ENCODE measurements at regions not wholly inside any gene's neighbourhood (a gene's known extent, or its start where the extent isn't known, plus 50 kb on each side); places are given as distances from the start of the nearest gene placed in this dataset.
"Not testable (repeated sequence)": the region's sequence is repeated elsewhere in the genome, so short reads cannot be mapped to it uniquely, and the experiment has no call there.

DNA sequence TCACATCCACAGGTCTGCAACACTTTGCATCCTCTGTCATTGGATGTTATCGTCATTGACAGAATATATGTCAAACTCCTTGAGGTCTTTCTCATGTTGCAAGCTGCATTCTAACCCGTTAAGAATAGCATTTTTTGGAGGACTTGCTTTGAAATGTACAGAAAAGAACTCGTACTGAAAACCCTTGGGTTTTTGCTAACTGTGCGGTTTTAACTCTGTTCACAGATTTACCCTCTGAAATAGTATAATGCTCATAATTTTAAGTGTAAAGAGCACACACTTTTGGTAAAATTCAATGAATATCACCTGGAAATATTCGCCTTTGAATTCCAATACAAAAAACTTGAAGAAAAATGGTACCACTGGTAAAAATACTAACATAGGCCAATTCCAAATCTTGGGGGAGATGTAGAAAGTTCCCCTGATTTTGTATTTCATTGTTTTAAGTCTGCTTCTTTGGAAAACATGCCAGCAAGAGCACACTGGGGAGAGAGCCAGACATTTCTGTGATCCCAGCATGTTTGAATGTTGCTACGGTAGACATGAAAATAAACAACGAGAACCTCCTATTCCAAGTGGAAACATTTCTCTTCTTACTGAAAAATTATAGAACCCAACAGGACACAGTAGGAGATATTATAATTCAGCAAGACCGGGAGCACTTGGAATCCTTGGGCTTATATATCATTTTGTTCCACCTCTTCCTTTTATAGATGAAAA, 446.0 kb downstream of the AEBP2 start:
- DNase-seq = no peak

DNA sequence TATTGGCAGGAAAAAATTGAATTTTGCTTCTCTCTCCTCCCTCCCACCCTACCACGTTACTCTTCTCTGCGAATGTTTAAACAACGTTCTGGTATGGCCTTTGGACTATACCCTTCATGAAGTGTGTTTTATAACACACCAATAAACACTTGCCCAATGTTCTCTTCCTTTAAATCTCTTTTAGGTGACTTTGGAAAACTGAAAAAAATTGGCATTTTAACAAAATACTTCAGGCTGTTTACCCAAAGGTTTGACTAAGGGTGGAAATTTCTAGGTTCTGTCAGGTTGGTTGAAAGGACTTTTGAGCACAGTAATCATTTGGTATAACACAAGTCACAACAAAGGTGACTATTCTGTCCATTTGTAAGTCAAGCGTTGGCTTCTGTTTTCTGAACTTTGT, 446.8 kb downstream of the AEBP2 start:
- no peak for DNase-seq

DNA sequence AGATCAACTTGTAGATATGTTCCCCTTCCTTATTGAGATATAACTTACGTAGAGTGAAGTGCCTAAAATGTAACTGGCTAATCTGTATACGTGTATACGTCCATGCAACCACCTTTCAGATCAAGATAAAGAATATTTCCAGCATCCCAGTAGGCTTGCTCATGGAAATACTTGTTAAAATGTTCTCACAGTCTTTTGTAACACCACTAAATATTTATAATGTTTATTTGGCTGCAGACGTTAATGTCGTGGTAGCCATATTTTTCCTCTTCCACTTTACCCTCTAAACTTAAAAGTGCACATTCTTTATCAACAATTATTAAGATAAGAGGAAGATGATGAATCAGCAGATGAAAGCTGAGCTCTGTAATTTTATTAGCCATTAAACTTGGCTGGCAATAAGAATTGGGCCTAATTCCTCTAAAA, 447.4 kb downstream of the AEBP2 start:
- no peak for DNase-seq

DNA sequence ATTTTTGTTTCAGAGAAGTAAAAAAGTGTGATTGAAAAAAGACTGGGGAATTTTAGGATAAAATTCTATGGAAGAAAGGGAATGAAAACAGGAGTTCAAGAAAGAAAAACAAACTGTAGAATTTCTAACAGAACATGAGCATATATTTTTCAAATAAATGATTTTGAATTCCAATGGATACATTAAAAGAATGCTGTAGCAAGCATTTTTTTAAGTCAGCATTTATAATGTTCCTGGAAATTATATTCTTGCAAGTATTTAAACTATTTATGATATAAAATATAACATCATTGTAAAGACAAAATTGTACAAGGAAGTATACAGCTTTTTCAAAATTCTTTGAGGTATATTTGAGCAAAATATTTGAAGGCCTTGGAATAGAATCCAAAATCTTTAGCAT, 450.7 kb downstream of the AEBP2 start:
- no peak for DNase-seq

GRCh38 chr12:19891936-19892591, 452.8 kb downstream of the AEBP2 start:
- DNase-seq = no peak

DNA sequence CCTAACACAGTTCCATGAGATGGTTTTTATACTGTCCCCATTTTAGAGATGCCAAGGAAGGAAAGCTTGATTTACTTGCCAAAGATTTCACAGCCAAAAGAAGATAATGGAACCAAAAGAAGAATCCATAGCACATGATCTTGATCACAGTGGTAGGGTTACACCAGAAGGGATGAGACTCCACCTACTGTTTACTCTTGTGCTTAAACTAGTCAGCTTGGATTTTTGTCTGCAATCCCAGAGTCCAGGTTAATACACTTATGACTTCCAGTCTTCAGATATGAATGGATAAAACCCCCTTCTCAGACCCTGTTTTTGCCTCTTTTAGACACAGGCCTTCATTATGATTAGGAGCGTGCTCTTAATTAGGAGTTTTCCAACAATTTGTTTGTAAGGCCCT, 454.2 kb downstream of the AEBP2 start:
- no peak for DNase-seq

DNA sequence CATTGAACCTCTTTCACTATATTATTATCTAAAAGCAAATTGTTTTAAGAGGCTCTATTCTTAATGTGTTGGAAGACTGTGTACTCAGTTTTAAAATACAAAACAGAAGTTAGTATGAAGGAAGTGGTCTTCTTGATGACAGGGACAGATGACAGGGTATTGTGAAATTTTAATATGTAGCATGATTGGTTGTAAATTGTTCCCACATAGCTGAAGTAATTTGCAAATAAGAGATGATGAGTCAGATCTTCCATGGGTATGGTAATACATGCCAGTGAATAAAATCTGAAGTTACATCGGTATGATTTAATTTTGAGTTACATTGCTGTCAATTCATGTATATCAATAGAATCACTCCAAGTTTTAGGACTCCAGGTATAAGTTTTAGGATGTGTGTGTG, 454.8 kb downstream of the AEBP2 start:
- no peak for DNase-seq

DNA sequence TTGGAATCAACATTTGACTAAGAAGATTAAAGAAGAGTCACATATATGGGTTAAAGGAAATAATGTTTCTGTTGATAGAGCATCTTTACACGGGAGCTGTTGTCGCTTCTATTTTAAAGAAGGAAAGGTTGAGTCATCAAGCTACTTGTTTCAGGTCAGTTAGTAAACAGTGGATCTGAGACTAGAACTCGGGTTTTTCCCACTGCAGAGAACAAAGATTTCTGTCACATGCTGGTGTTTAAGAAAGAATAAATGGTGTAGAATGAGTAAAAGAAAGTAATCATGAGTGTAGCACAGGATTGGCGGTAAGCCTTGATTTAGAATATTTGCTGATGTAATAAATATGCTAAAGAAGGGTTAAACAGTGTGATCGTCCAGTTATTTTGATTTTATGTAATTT, 455.5 kb downstream of the AEBP2 start:
- no peak for DNase-seq

DNA sequence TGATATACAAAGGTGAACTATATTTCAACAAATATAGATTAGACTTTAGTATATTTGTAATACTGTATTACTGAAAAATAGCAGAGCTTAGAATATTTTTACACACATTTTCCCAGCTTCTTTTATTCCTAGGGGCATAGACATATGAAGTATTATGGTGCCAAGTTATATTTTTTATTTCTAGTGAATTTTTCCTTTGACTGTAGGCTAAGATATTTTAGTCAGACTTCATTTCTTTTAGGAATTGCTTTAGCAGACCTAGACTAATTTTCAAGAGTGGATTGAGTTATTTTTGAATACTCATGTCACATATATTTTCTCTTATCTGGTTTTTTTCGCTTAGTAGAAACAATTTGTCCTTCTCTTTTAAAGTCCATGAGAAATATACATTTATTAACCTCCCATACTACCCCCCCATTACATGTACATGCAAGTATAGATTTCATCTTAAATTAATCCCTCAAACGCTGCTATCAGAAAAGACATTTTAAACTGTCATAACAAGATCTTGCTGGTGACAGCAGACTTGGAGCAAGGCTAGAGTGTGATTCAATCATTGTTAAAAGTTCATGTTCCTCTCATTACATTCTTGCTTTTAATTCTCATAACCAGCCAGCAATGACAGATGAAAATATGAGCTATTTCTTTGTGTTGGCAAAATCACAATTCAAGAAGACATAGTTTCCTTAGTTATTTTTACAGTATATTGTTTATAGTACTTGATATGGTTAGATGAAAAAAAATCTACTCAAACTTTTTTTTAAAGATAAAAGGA, 456.1 kb downstream of the AEBP2 start:
- no peak for DNase-seq

DNA sequence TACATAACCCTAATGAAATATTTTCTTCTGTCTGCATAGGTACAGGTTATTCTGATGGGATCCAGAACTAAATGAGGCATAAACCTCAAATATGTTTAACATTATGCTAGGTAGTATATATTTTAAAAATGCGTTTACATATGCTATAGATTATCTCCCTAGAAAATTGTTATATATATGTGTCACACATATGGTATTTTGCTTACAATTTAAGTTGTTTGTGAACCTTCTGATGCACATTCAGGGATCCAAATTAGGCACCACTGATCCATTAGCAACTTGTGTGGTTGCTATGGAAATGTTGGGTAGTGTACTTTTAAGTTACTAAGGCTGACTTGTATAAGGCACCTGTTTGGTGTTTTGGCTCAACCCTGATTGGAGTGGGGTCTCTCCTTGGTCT, 456.7 kb downstream of the AEBP2 start:
- DNase-seq = no peak

DNA sequence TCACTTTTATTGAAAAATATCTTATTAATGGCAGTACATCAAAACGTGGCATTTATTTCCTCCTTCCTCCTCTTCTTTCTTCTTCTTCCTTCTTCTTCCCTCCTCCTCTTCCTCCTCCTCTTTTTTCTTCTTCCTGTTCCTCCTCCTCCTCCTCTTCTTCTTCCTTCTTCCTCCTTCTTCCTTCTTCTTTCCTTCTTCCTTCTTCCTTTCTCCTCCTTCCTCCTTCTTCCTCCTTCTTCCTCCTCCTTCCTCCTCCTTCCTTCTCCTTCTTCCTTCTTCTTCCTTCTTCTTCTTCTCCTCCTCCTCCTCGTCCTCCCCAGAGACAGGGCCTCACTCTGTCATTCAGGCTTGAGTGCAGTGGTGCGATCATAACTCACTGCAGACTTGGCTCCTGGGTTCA, 457.2 kb downstream of the AEBP2 start:
- DNase-seq = no peak

GRCh38 chr12:19897900-19898408, 458.7 kb downstream of the AEBP2 start:
- no peak for DNase-seq

DNA sequence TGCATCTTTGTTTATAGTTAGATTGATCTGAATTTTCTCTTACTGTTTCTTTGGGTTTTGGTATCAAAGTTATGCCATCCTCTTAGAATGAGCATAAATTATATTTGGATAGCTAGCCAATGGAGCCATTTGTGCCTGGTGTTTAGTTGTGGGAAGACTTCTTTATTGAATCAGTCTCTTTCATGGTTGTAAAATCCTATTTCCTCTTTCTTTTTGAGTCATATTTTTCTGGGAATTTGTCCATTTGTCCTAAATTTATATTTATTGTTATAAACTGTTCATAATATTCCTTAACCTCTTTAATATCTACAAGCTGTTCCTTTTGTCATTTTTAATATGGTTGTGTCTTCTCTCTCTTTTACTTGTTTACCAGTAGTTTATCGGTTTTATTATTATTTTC, 462.5 kb downstream of the AEBP2 start:
- no peak for DNase-seq

DNA sequence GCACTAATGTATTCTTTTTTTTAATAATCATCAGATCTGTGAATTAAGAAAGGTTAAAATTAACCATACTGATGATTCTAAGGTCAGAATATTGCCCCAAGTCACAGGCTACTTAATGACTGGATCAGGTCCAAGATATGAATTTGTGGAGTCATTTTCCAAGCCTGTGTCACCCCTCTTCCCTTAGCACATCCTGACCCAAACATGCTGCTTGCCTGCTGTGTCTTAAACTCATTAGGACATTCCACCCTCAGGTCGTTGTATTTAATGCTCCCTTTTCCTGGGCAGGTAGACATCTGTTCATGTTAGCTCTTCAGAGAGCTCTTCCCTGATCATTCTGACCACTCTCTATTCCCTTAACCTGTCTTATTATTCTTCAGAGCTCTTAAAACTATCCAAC, 463.5 kb upstream of the PDE3A start:
- no peak for DNase-seq

DNA sequence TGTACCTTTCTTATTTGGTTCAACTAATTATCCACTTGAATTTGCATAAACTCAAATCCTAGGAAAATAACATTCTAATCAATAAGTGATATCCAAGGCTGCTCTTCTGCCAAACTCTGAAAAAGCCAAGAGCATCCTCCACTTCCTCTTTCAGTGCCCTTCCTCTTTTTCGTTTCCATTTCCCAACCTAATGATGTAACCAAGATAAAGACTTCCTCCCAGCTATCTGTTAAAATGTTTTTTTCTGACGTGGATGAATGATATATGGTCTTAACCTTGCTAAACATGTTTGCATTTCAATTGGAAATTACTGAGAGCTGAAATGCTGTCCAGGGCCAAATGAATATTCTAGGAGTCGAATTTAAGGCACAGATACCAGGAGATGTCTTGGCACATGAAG, 459.5 kb upstream of the PDE3A start:
- DNase-seq = no peak

GRCh38 chr12:19909418-19909817, 458.9 kb upstream of the PDE3A start:
- no peak for DNase-seq

- DNase-seq = no peak
Observed at GRCh38 chr12:19910681-19911080, 457.7 kb upstream of the PDE3A start.

GRCh38 chr12:19912991-19913390, 455.3 kb upstream of the PDE3A start:
- no peak for DNase-seq

DNA sequence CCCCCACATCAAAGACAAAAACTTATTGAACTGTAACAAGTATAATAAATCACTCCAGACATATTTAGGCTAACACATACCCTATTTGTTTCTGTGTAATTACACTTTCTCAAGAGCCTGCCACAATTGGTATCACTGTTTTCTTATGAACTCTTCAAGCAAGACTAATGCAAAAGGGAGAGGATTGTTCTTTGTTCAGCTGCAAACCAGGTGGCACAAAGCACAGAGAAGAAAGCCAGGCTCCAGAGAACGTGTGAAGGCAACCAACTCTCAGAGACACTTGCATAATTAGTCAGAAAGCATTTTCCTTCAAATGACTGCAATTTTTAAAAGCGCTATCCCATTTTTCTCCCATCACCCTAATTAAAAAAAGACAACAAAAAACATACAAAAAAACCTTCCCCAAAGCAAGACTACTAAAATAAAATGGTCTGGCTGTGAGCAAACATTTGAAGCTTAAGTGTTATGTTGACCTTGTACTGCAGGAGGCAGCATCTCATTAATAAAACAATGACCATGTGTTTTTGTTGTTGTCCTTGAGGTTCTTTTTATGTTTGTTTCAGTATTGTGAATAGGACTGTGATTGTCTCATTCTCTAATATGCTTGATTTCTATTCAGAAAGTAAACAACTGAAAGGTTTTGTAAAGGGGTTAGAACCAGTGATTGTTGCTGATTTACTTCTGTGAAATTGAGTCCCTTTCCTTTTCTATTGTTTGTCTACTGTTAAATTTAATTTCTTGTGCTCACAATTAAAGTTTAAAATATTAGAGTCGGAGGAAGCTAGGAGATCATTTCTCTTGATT, 452.7 kb upstream of the PDE3A start:
- DNase-seq = no peak

DNA sequence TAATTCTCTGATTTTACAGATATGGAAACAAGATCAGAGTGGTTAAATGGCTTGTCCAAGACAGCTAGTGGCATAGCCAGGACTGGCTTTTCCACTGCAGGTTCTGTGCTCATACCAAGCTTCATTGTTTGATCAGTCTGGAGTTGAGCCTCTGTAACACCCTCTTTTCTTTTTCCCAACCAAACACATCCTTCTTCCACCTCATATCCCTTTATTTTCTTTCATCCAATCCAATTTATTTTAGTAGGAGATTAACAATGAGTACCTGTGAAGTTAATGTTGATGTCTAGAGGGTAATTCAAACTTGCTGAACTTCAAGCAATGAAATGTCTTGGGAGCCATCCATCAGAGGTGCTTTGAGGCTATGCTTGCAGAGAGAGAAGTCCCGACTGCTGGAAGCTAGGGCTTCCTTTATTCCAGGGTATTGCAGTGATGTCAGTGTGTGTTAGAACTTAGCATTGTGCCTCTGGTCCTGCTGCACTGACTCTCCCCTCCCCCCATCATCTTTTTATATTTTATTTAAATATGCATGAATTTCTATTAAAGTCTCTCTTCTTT, 452.1 kb upstream of the PDE3A start:
- no peak for DNase-seq

DNA sequence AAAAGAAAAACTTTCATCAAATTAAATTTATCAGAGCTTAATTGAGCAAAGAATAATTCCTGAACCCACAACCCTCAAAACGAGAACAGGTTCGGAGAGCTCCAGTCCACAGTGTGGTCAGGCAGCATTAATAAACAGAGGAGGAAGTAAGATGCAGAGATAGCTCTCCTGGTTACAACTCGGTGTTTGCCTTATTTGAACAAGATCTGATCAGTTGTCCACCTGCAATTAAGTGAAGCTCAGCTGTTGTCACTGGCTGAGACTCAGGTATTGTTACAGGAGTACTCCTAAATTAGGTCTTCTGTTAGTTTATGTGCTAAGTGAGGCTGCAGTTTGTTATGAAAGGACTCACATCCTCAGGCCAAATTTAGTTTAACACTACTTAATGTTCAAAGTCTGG, 451.4 kb upstream of the PDE3A start:
- DNase-seq = no peak

DNA sequence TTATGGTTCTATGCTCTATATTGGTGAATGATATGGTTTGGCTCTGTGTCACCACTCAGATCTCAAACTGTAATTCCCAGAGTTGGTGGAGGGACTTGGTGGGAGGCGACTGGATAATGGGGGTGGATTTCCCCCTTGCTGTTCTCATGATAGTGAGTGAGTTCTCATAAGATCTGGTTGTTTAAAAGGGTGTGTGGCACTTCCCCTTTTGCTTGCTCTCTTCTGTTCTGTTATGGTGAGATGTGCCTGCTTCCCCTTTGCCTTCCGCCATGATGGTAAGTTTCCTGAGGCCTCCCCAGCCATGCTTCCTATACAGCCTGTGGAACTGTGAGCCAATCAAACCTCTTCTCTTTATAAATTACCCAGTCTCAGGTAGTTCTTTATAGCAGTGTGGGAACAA, 446.6 kb upstream of the PDE3A start:
- not testable (repeated sequence) for DNase-seq

- DNase-seq = no peak
Observed at GRCh38 chr12:19922717-19923116, 445.6 kb upstream of the PDE3A start.
